Liver (tissue), 8 donors: ENCODE measurements at regions not wholly inside any gene's neighbourhood (a gene's known extent, or its start where the extent isn't known, plus 50 kb on each side); places are given as distances from the start of the nearest gene placed in this dataset.

ENCODE experiments used
- DNase-seq: peaks from one replicate; pipeline ENCODE4 v3.0.0-alpha.2; 2017; ENCODE audit warnings: low spot score
- H3K27ac ChIP-seq, 2 donors: one replicate each; pipeline ENCODE4 v1.7.0; 2013; ENCODE audit warnings: inconsistent platforms in 2 of 2, low read length in 2 of 2, control low read depth in 1 of 2, low read depth in 1 of 2, mild to moderate bottlenecking in 1 of 2
- H3K27me3 ChIP-seq, 4 donors: one replicate each; pipeline versions ENCODE4 v1.6.1 to v1.7.0; 2013; ENCODE audit warnings: low read length in 3 of 4, inconsistent platforms in 1 of 4, mild to moderate bottlenecking in 1 of 4, moderate library complexity in 1 of 4; ENCODE audit not compliant: control insufficient read depth in 4 of 4, insufficient read depth in 4 of 4
- H3K36me3 ChIP-seq, 4 donors: one replicate each; pipeline versions ENCODE4 v1.6.1 to v1.7.0; 2013; ENCODE audit warnings: low read length in 3 of 4, mild to moderate bottlenecking in 3 of 4, low read depth in 1 of 4, moderate library complexity in 1 of 4; ENCODE audit not compliant: control insufficient read depth in 4 of 4, insufficient read depth in 3 of 4
- H3K4me1 ChIP-seq, 4 donors: one replicate each; pipeline versions ENCODE4 v1.6.1 to v1.7.0; 2013; ENCODE audit warnings: low read length in 3 of 4, mild to moderate bottlenecking in 3 of 4, moderate library complexity in 1 of 4; ENCODE audit not compliant: control insufficient read depth in 4 of 4, insufficient read depth in 4 of 4
- H3K4me3 ChIP-seq, 3 donors: one replicate each; pipeline versions ENCODE4 v1.6.1 to v1.7.0; 2013; ENCODE audit warnings: low read length in 3 of 3, control low read depth in 1 of 3, low read depth in 1 of 3, mild to moderate bottlenecking in 1 of 3
- H3K9ac ChIP-seq, 2 donors: one replicate each; pipeline ENCODE4 v1.7.0; 2013; ENCODE audit warnings: low read length in 2 of 2, mild to moderate bottlenecking in 2 of 2, moderate library complexity in 2 of 2, control low read depth in 1 of 2, low read depth in 1 of 2
- H3K9me3 ChIP-seq, 4 donors: one replicate each; pipeline versions ENCODE4 v1.6.1 to v1.7.0; 2013; ENCODE audit warnings: low read length in 3 of 4; ENCODE audit not compliant: control insufficient read depth in 4 of 4
- EGR1 ChIP-seq, 2 donors: IDR thresholded peaks; 2 replicates each; pipeline ENCODE4 v1.6.1; 2016 to 2018; ENCODE audit warnings: antibody characterized with exemption in 2 of 2, low read depth in 2 of 2
- FOXA1 ChIP-seq: IDR thresholded peaks from 2 replicates; pipeline ENCODE4 v1.6.1; 2016; ENCODE audit warnings: antibody characterized with exemption
- FOXA2 ChIP-seq: IDR thresholded peaks from 2 replicates; pipeline ENCODE4 v1.6.1; 2016; ENCODE audit warnings: antibody characterized with exemption
- GABPA ChIP-seq, 2 donors: IDR thresholded peaks in 1 of 2; conservative IDR thresholded peaks in 1 of 2; 2 replicates each; pipeline ENCODE4 v1.6.1; 2016; ENCODE audit warnings: antibody characterized with exemption in 2 of 2, mild to moderate bottlenecking in 1 of 2, moderate library complexity in 1 of 2
- HNF4A ChIP-seq, 2 donors: conservative IDR thresholded peaks; 2 replicates each; pipeline ENCODE4 v1.6.1; 2016; ENCODE audit warnings: antibody characterized with exemption in 2 of 2, mild to moderate bottlenecking in 2 of 2
- HNF4G ChIP-seq: IDR thresholded peaks from 2 replicates; pipeline ENCODE4 v1.6.1; 2016; ENCODE audit warnings: antibody characterized with exemption
- JUND ChIP-seq, 2 donors: IDR thresholded peaks; 2 replicates each; pipeline ENCODE4 v1.6.1; 2016; ENCODE audit warnings: antibody characterized with exemption in 2 of 2
- NR2F2 ChIP-seq: IDR thresholded peaks from 2 replicates; pipeline ENCODE4 v1.6.1; 2016; ENCODE audit warnings: antibody characterized with exemption
- RAD21 ChIP-seq, 2 donors: IDR thresholded peaks; 2 replicates each; pipeline ENCODE4 v1.6.1; 2016; ENCODE audit warnings: antibody characterized with exemption in 2 of 2, mild to moderate bottlenecking in 2 of 2
- RXRA ChIP-seq, 2 donors: IDR thresholded peaks; 2 replicates each; pipeline ENCODE4 v1.6.1; 2017 to 2018; ENCODE audit warnings: antibody characterized with exemption in 2 of 2, mild to moderate bottlenecking in 1 of 2
- SP1 ChIP-seq: IDR thresholded peaks from 2 replicates; pipeline ENCODE4 v1.6.1; 2018; ENCODE audit warnings: antibody characterized with exemption, mild to moderate bottlenecking
- TAF1 ChIP-seq: conservative IDR thresholded peaks from 2 replicates; pipeline ENCODE4 v1.6.1; 2016; ENCODE audit warnings: antibody characterized with exemption, mild to moderate bottlenecking
- YY1 ChIP-seq: IDR thresholded peaks from 2 replicates; pipeline ENCODE4 v1.6.1; 2016; ENCODE audit warnings: antibody characterized with exemption, mild to moderate bottlenecking
- WGBS: extraction: QIAGEN DNeasy Blood & Tissue Kit; methylation state at CpG from one replicate; pipeline ENCODE4 v1.1.7; 2013; 5-methylcytosine and 5-hydroxymethylcytosine counted together
- TF ChIP-seq, protein P1 (sequence below): fragments of 150-350 bp; IDR thresholded peaks from 2 replicates; pipeline ENCODE4 v1.5.1; 2017; ENCODE audit warnings: improper control_type of control experiment, low read depth, low read length; ENCODE audit not compliant: missing input control
- TF ChIP-seq, protein P2 (sequence below): IDR thresholded peaks from 2 replicates; pipeline ENCODE4 v1.6.1; 2016; ENCODE audit warnings: antibody characterized with exemption, mild to moderate bottlenecking
- TF ChIP-seq, protein P3 (sequence below): IDR thresholded peaks from 2 replicates; pipeline ENCODE4 v1.6.1; 2016; ENCODE audit warnings: antibody characterized with exemption
- TF ChIP-seq, protein P4 (sequence below): IDR thresholded peaks from 2 replicates; pipeline ENCODE4 v1.6.1; 2016; ENCODE audit warnings: antibody characterized with exemption
- TF ChIP-seq, protein P5 (sequence below): IDR thresholded peaks from 2 replicates; pipeline ENCODE4 v1.6.1; 2016; ENCODE audit warnings: antibody characterized with exemption
- donor health status: healthy.
- donor health status: healthy.
- donor health status: healthy.
- donor health status: healthy.
- donor health status: healthy.

DNA sequence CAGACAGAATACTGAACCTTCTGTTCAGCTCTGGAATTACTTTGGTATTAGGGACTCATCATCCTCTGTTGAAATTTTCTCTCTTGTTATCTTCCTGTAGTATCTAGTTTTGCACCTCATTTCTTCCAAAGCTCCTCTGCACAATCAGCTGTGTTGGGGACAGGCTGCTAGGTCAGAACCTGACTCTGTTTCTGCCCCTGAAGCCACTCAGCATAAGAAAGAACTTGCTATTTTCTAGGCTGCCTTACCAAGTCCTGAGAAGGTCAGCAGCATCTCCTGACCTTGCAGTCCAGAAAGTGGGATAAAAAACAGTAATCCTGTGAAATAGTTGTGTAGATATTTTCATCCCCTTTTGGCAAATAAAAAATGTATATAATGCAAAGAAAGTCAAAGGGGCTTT, 862.6 kb downstream of the SORCS3 start:
- no peak overlapping the region for H3K4me3 ChIP-seq
- H3K4me1 ChIP-seq = no peaks in the 10 kb centered on the region
- no peaks in the 10 kb centered on the region for H3K36me3 ChIP-seq
- no peak overlapping the region for H3K9ac ChIP-seq
- H3K27me3 ChIP-seq = no peaks in the 10 kb centered on the region
- no peak for DNase-seq
- no peaks in the 10 kb centered on the region for H3K9me3 ChIP-seq
- TF ChIP-seq, protein P1, sequence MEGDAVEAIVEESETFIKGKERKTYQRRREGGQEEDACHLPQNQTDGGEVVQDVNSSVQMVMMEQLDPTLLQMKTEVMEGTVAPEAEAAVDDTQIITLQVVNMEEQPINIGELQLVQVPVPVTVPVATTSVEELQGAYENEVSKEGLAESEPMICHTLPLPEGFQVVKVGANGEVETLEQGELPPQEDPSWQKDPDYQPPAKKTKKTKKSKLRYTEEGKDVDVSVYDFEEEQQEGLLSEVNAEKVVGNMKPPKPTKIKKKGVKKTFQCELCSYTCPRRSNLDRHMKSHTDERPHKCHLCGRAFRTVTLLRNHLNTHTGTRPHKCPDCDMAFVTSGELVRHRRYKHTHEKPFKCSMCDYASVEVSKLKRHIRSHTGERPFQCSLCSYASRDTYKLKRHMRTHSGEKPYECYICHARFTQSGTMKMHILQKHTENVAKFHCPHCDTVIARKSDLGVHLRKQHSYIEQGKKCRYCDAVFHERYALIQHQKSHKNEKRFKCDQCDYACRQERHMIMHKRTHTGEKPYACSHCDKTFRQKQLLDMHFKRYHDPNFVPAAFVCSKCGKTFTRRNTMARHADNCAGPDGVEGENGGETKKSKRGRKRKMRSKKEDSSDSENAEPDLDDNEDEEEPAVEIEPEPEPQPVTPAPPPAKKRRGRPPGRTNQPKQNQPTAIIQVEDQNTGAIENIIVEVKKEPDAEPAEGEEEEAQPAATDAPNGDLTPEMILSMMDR = no peak
- TF ChIP-seq, protein P2, sequence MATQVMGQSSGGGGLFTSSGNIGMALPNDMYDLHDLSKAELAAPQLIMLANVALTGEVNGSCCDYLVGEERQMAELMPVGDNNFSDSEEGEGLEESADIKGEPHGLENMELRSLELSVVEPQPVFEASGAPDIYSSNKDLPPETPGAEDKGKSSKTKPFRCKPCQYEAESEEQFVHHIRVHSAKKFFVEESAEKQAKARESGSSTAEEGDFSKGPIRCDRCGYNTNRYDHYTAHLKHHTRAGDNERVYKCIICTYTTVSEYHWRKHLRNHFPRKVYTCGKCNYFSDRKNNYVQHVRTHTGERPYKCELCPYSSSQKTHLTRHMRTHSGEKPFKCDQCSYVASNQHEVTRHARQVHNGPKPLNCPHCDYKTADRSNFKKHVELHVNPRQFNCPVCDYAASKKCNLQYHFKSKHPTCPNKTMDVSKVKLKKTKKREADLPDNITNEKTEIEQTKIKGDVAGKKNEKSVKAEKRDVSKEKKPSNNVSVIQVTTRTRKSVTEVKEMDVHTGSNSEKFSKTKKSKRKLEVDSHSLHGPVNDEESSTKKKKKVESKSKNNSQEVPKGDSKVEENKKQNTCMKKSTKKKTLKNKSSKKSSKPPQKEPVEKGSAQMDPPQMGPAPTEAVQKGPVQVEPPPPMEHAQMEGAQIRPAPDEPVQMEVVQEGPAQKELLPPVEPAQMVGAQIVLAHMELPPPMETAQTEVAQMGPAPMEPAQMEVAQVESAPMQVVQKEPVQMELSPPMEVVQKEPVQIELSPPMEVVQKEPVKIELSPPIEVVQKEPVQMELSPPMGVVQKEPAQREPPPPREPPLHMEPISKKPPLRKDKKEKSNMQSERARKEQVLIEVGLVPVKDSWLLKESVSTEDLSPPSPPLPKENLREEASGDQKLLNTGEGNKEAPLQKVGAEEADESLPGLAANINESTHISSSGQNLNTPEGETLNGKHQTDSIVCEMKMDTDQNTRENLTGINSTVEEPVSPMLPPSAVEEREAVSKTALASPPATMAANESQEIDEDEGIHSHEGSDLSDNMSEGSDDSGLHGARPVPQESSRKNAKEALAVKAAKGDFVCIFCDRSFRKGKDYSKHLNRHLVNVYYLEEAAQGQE = no peak
- TF ChIP-seq YY1 (no peak), NR2F2 (no peak), EGR1 (IDR thresholded peaks at IDR 0.05; ENCODE audit: low read depth in 2 of 2) (no peak), RAD21 (IDR thresholded peaks at IDR 0.05) (no peak), TAF1 (no peak), SP1 (no peak), FOXA2 (no peak), HNF4A (conservative IDR thresholded peaks at IDR 0.05) (no peak), JUND (IDR thresholded peaks at IDR 0.05) (no peak), GABPA (IDR thresholded peaks at IDR 0.05 in 1 of 2, conservative IDR thresholded peaks at IDR 0.05 in 1 of 2) (no peak), FOXA1 (no peak), RXRA (IDR thresholded peaks at IDR 0.05) (no peak), HNF4G (no peak)
- TF ChIP-seq, protein P3, sequence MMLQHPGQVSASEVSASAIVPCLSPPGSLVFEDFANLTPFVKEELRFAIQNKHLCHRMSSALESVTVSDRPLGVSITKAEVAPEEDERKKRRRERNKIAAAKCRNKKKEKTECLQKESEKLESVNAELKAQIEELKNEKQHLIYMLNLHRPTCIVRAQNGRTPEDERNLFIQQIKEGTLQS = no peak
- TF ChIP-seq, protein P4, sequence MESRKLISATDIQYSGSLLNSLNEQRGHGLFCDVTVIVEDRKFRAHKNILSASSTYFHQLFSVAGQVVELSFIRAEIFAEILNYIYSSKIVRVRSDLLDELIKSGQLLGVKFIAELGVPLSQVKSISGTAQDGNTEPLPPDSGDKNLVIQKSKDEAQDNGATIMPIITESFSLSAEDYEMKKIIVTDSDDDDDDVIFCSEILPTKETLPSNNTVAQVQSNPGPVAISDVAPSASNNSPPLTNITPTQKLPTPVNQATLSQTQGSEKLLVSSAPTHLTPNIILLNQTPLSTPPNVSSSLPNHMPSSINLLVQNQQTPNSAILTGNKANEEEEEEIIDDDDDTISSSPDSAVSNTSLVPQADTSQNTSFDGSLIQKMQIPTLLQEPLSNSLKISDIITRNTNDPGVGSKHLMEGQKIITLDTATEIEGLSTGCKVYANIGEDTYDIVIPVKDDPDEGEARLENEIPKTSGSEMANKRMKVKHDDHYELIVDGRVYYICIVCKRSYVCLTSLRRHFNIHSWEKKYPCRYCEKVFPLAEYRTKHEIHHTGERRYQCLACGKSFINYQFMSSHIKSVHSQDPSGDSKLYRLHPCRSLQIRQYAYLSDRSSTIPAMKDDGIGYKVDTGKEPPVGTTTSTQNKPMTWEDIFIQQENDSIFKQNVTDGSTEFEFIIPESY = no peak
- TF ChIP-seq, protein P5, sequence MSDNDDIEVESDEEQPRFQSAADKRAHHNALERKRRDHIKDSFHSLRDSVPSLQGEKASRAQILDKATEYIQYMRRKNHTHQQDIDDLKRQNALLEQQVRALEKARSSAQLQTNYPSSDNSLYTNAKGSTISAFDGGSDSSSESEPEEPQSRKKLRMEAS = no peak
- H3K27ac ChIP-seq = no peak overlapping the region

DNA sequence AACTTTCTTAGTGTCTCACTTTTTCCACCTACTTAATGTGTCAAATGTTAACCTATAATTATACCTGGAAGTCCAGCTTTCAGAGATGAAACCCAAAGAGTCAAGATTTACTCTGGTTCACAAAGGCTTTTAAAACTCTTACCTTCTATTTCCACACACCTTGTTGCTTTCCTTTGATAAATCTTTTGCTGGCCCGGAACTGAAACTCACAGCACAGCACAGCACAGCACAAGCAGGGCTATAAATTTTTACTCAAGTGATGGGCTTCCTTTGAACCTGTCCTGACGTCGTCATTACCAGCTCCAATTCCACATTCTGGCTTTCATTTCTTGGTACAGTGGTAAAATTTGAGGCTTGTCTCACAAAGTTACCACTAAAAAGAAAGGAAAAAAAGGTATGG, 861.0 kb downstream of the SORCS3 start:
- Histone ChIP-seq H3K4me1 (no peaks in the 10 kb centered on the region), H3K27me3 (no peaks in the 10 kb centered on the region)
- WGBS = 68% methylated on average over 3 of the region's 3 CpGs
- TF ChIP-seq RAD21 (IDR thresholded peaks at IDR 0.05) (no peak), RXRA (IDR thresholded peaks at IDR 0.05) (no peak), JUND (IDR thresholded peaks at IDR 0.05) (no peak), HNF4A (conservative IDR thresholded peaks at IDR 0.05) (no peak)
- TF ChIP-seq, protein P1 = no peak
- TF ChIP-seq, protein P5 = no peak
- TF ChIP-seq, protein P2 = no peak
- TF ChIP-seq, protein P3 = no peak

More for the DNA sequence above, 861.0 kb downstream of the SORCS3 start:
- Histone ChIP-seq H3K9me3 (no peaks in the 10 kb centered on the region), H3K27ac (no peak overlapping the region), H3K4me3 (no peak overlapping the region), H3K9ac (no peak overlapping the region), H3K36me3 (no peaks in the 10 kb centered on the region)
- DNase-seq = no peak
